Small intestine (tissue), 7 donors: ENCODE measurements at regions not wholly inside any gene's neighbourhood (a gene's known extent, or its start where the extent isn't known, plus 50 kb on each side); places are given as distances from the start of the nearest gene placed in this dataset.
"Not testable (repeated sequence)": the region's sequence is repeated elsewhere in the genome, so short reads cannot be mapped to it uniquely, and the experiment has no call there.

Experiments
- DNase-seq, 2 donors: peaks; one replicate each; pipeline versions ENCODE4 v3.0.0 to v3.0.0-alpha.2; 2013
- FAIRE-seq: peaks from 2 replicates; lab custom pipeline; 2012; peaks lifted over from hg19 to GRCh38; lab: Jason Lieb, UNC
- H3K27ac ChIP-seq, 3 donors: one replicate each; pipeline ENCODE4 v1.5.1; 2013; ENCODE audit warnings: low read length in 2 of 3, mild to moderate bottlenecking in 2 of 3, control low read depth in 1 of 3, inconsistent platforms in 1 of 3, low read depth in 1 of 3, moderate library complexity in 1 of 3
- H3K27me3 ChIP-seq, 3 donors: one replicate each; pipeline ENCODE4 v1.6.1; 2013; ENCODE audit warnings: low read length in 3 of 3, inconsistent platforms in 1 of 3; ENCODE audit not compliant: control insufficient read depth in 3 of 3, insufficient read depth in 3 of 3
- H3K36me3 ChIP-seq, 3 donors: one replicate each; pipeline ENCODE4 v1.6.1; 2013; ENCODE audit warnings: low read length in 3 of 3, inconsistent platforms in 1 of 3, low read depth in 1 of 3, mild to moderate bottlenecking in 1 of 3, moderate library complexity in 1 of 3; ENCODE audit not compliant: control insufficient read depth in 3 of 3, insufficient read depth in 2 of 3
- H3K4me1 ChIP-seq, 3 donors: one replicate each; pipeline ENCODE4 v1.6.1; 2013; ENCODE audit warnings: low read length in 2 of 3, inconsistent platforms in 1 of 3, low read depth in 1 of 3, mild to moderate bottlenecking in 1 of 3, moderate library complexity in 1 of 3; ENCODE audit not compliant: control insufficient read depth in 3 of 3, insufficient read depth in 2 of 3
- H3K4me3 ChIP-seq, 3 donors: one replicate each; pipeline ENCODE4 v1.5.1; 2013; ENCODE audit warnings: low read length in 3 of 3, control low read depth in 1 of 3, inconsistent platforms in 1 of 3, low read depth in 1 of 3, mild to moderate bottlenecking in 1 of 3, moderate library complexity in 1 of 3
- H3K9me3 ChIP-seq, 2 donors: one replicate each; pipeline ENCODE4 v1.6.1; 2013; ENCODE audit warnings: low read depth in 1 of 2, low read length in 1 of 2; ENCODE audit not compliant: control insufficient read depth in 2 of 2, insufficient read depth in 1 of 2
- WGBS, 3 donors: extraction: QIAGEN DNeasy Blood & Tissue Kit; methylation state at CpG; one replicate each; pipeline ENCODE4 v1.1.7; 2013; 5-methylcytosine and 5-hydroxymethylcytosine counted together
- donor health status: healthy with polysubstance abuse.
- donor health status: control.
- donor health status: control.
- donor health status: Bipolar disorder and iron deficiency.
- donor health status: healthy.

GRCh38 chr2:107556038-107556627, 270.6 kb upstream of the RGPD4 start:
- FAIRE-seq (no peak), DNase-seq (no peak)
- Histone ChIP-seq H3K9me3 (peaks cover 1 to 20% of the 10 kb centered on the region in 2 donors), H3K4me3 (no peak overlapping the region), H3K36me3 (no peaks in the 10 kb centered on the region), H3K4me1 (no peaks in the 10 kb centered on the region), H3K27ac (no peak overlapping the region), H3K27me3 (no peaks in the 10 kb centered on the region)
- WGBS, 3 donors: 33 to 61% (median 36%) methylated on average over 5 of the region's 5 CpGs

GRCh38 chr2:107558295-107558694, 268.4 kb upstream of the RGPD4 start:
- H3K27ac ChIP-seq: no peak overlapping the region
- no peak overlapping the region for H3K4me3 ChIP-seq
- WGBS, 3 donors: 90 to 96% (median 91%) methylated on average over 3 of the region's 3 CpGs
- no peaks in the 10 kb centered on the region for H3K36me3 ChIP-seq
- FAIRE-seq: no peak
- peaks cover 1 to 20% of the 10 kb centered on the region in 2 donors for H3K9me3 ChIP-seq
- H3K27me3 ChIP-seq: no peaks in the 10 kb centered on the region
- no peak for DNase-seq
- no peaks in the 10 kb centered on the region for H3K4me1 ChIP-seq

GRCh38 chr2:107569496-107569895, 257.2 kb upstream of the RGPD4 start:
- H3K9me3 ChIP-seq: no peaks in the 10 kb centered on the region
- H3K27me3 ChIP-seq: no peaks in the 10 kb centered on the region
- no peak for DNase-seq
- H3K36me3 ChIP-seq: no peaks in the 10 kb centered on the region
- 44 to 78% (median 45%) methylated on average over 1 of the region's 1 CpG for WGBS, 3 donors
- no peak overlapping the region for H3K27ac ChIP-seq
- no peak overlapping the region for H3K4me3 ChIP-seq
- H3K4me1 ChIP-seq: no peaks in the 10 kb centered on the region
- no peak for FAIRE-seq

- DNase-seq: no peak
- Histone ChIP-seq H3K27me3 (no peaks in the 10 kb centered on the region), H3K4me3 (no peak overlapping the region), H3K27ac (no peak overlapping the region), H3K36me3 (no peaks in the 10 kb centered on the region), H3K9me3 (no peaks in the 10 kb centered on the region), H3K4me1 (no peaks in the 10 kb centered on the region)
- FAIRE-seq: no peak
- WGBS, 3 donors: 24 to 84% (median 53%) methylated on average over 1 of the region's 1 CpG
Measured at GRCh38 chr2:107570876-107571275, 255.8 kb upstream of the RGPD4 start.

- 66 to 83% (median 81%) methylated on average over 11 to 12 of the region's 13 CpGs for WGBS, 3 donors
- H3K4me3 ChIP-seq, H3K27me3 ChIP-seq, FAIRE-seq, DNase-seq, H3K27ac ChIP-seq, H3K36me3 ChIP-seq, H3K4me1 ChIP-seq, H3K9me3 ChIP-seq: not testable (repeated sequence)
Measured at GRCh38 chr2:107572890-107573289, 253.8 kb upstream of the RGPD4 start.

- H3K4me1 ChIP-seq: no peaks in the 10 kb centered on the region
- no peak for FAIRE-seq
- H3K36me3 ChIP-seq: no peaks in the 10 kb centered on the region
- 71 to 80% (median 76%) methylated on average over 5 of the region's 5 CpGs for whole genome bisulfite sequencing, 3 donors
- H3K4me3 ChIP-seq: no peak overlapping the region
- no peak overlapping the region for H3K27ac ChIP-seq
- no peaks in the 10 kb centered on the region for H3K27me3 ChIP-seq
- no peak for DNase-seq
- H3K9me3 ChIP-seq: no peaks in the 10 kb centered on the region
Measured at GRCh38 chr2:107576991-107577390, 249.7 kb upstream of the RGPD4 start.

GRCh38 chr2:107582487-107582886, 244.2 kb upstream of the RGPD4 start:
- Histone ChIP-seq H3K27ac (no peak overlapping the region), H3K27me3 (no peaks in the 10 kb centered on the region), H3K4me1 (no peaks in the 10 kb centered on the region), H3K4me3 (no peak overlapping the region), H3K9me3 (no peaks in the 10 kb centered on the region), H3K36me3 (no peaks in the 10 kb centered on the region)
- FAIRE-seq (no peak), DNase-seq (no peak)

GRCh38 chr2:107584577-107584976, 242.1 kb upstream of the RGPD4 start:
- H3K4me3 ChIP-seq: no peak overlapping the region
- H3K36me3 ChIP-seq: no peaks in the 10 kb centered on the region
- H3K27ac ChIP-seq: no peak overlapping the region
- FAIRE-seq: no peak
- H3K27me3 ChIP-seq: no peaks in the 10 kb centered on the region
- no peaks in the 10 kb centered on the region for H3K4me1 ChIP-seq
- no peaks in the 10 kb centered on the region for H3K9me3 ChIP-seq
- DNase-seq: no peak
- 90 to 94% (median 93%) methylated on average over 1 of the region's 1 CpG for WGBS, 3 donors

- 50 to 75% (median 69%) methylated on average over 3 of the region's 3 CpGs for WGBS, 3 donors
- no peaks in the 10 kb centered on the region for H3K9me3 ChIP-seq
- no peak overlapping the region for H3K4me3 ChIP-seq
- no peaks in the 10 kb centered on the region for H3K4me1 ChIP-seq
- FAIRE-seq (no peak), DNase-seq (no peak)
- H3K27me3 ChIP-seq: no peaks in the 10 kb centered on the region
- H3K27ac ChIP-seq: no peak overlapping the region
- H3K36me3 ChIP-seq: no peaks in the 10 kb centered on the region
Measured at GRCh38 chr2:107585851-107586250, 240.8 kb upstream of the RGPD4 start.
